IMR-90 (cell line): ENCODE measurements at regions not wholly inside any gene's neighbourhood (a gene's known extent, or its start where the extent isn't known, plus 50 kb on each side); places are given as distances from the start of the nearest gene placed in this dataset.

Experiments
- ATAC-seq: fragments of 200-7000 bp; cut with Tn5 transposase; 2 replicates; pipeline ENCODE4 v1.9.1; 2020; ENCODE audit warnings: low read depth, mild to moderate bottlenecking, moderate library complexity
- BruUV-seq: library from RNA; stranded (reverse); fragments of 400-500 nt; replicated peaks from 2 replicates; lab custom pipeline; 2021; lab: Mats Ljungman, UMichigan
- CTCF ChIA-PET: fragments of 300-600 bp; formaldehyde crosslinking; extraction: SDS; loops from one replicate; lab custom pipeline; 2021; ENCODE audit warnings: antibody characterized with exemption; lab: Yijun Ruan, JAX
- POLR2A ChIA-PET: fragments of 300-600 bp; sonication (Branson Sonifier 250); formaldehyde crosslinking; loops from one replicate; lab custom pipeline; 2022; ENCODE audit warnings: antibody characterized with exemption; ENCODE audit not compliant: unreplicated experiment; lab: Charles Lee
- DNase-seq: peaks from one replicate; pipeline ENCODE4 v3.0.0; 2013
- H2AFZ ChIP-seq: replicated peaks from 2 replicates; pipeline ENCODE3; 2013; ENCODE audit warnings: low read length, mild to moderate bottlenecking; ENCODE audit not compliant: poor library complexity
- H2AK5ac ChIP-seq: 2 replicates; pipeline ENCODE4 v1.6.1; 2013; ENCODE audit warnings: low read depth, low read length, inconsistent platforms
- H2AK9ac ChIP-seq: replicated peaks from 2 replicates; pipeline ENCODE3; 2013; ENCODE audit warnings: mild to moderate bottlenecking, low read depth, low read length, moderate library complexity; ENCODE audit not compliant: poor library complexity
- H2BK120ac ChIP-seq: 2 replicates; pipeline ENCODE4 v1.6.1; 2013; ENCODE audit warnings: low read depth, low read length, inconsistent platforms
- H2BK15ac ChIP-seq: 3 replicates; pipeline ENCODE4 v1.6.1; 2013; ENCODE audit warnings: low read depth, low read length, inconsistent platforms
- H2BK20ac ChIP-seq: 2 replicates; pipeline ENCODE4 v1.6.1; 2013; ENCODE audit warnings: low read depth, mild to moderate bottlenecking, inconsistent platforms, low read length, moderate library complexity
- H2BK5ac ChIP-seq: 2 replicates; pipeline ENCODE4 v1.6.1; 2013; ENCODE audit warnings: mild to moderate bottlenecking, low read depth, low read length, inconsistent platforms; ENCODE audit not compliant: poor library complexity, severe bottlenecking
- H3K14ac ChIP-seq: replicated peaks from 2 replicates; pipeline ENCODE4 v1.6.1; 2013; ENCODE audit warnings: low read depth, low read length, inconsistent platforms
- H3K18ac ChIP-seq: 2 replicates; pipeline ENCODE4 v1.6.1; 2013; ENCODE audit warnings: low read depth, low read length, control low read depth
- H3K23ac ChIP-seq: 2 replicates; pipeline ENCODE4 v1.6.1; 2013; ENCODE audit warnings: low read depth, low read length, inconsistent platforms
- H3K27ac ChIP-seq: 2 replicates; pipeline ENCODE4 v1.5.1; 2013; ENCODE audit warnings: mild to moderate bottlenecking, control low read depth, low read length; ENCODE audit not compliant: insufficient read depth
- H3K27me3 ChIP-seq: 2 replicates; pipeline ENCODE4 v1.6.1; 2013; ENCODE audit warnings: low read length; ENCODE audit not compliant: control insufficient read depth, insufficient read depth
- H3K36me3 ChIP-seq: 2 replicates; pipeline ENCODE4 v1.6.1; 2013; ENCODE audit warnings: low read length, mixed read lengths; ENCODE audit not compliant: control insufficient read depth, insufficient read depth
- H3K4ac ChIP-seq: 2 replicates; pipeline ENCODE4 v1.6.1; 2013; ENCODE audit warnings: low read depth, low read length, inconsistent platforms
- H3K4me1 ChIP-seq: 2 replicates; pipeline ENCODE4 v1.6.1; 2013; ENCODE audit warnings: low read length, mixed read lengths; ENCODE audit not compliant: control insufficient read depth, insufficient read depth
- H3K4me2 ChIP-seq: 2 replicates; pipeline ENCODE4 v1.6.1; 2013; ENCODE audit warnings: low read depth, mild to moderate bottlenecking, control low read depth, low read length, moderate library complexity
- H3K4me3 ChIP-seq: 2 replicates; pipeline ENCODE4 v1.5.1; 2013; ENCODE audit warnings: low read depth, mild to moderate bottlenecking, control low read depth, low read length, moderate library complexity; ENCODE audit not compliant: insufficient read depth
- H3K56ac ChIP-seq: 2 replicates; pipeline ENCODE4 v1.6.1; 2013; ENCODE audit warnings: low read length, inconsistent platforms; ENCODE audit not compliant: insufficient read depth; ENCODE audit errors: extremely low read depth
- H3K79me1 ChIP-seq, 2 experiments: 2 replicates each; pipeline ENCODE4 v1.6.1; 2013; ENCODE audit warnings: low read length in 2 of 2, inconsistent platforms in 1 of 2, low read depth in 1 of 2
- H3K9ac ChIP-seq: 2 replicates; pipeline ENCODE4 v1.6.1; 2013; ENCODE audit warnings: low read depth, low read length, control low read depth
- H3K9me1 ChIP-seq: 2 replicates; pipeline ENCODE4 v1.6.1; 2013; ENCODE audit warnings: low read length, inconsistent platforms; ENCODE audit not compliant: insufficient read depth
- H3K9me3 ChIP-seq: 2 replicates; pipeline ENCODE4 v1.6.1; 2013; ENCODE audit warnings: low read length; ENCODE audit not compliant: control insufficient read depth, insufficient read depth
- H4K20me1 ChIP-seq: 2 replicates; pipeline ENCODE4 v1.6.1; 2013; ENCODE audit warnings: low read length, inconsistent platforms; ENCODE audit not compliant: insufficient read depth
- H4K5ac ChIP-seq: 2 replicates; pipeline ENCODE4 v1.6.1; 2013; ENCODE audit warnings: mild to moderate bottlenecking, low read depth, low read length, control low read depth
- H4K8ac ChIP-seq, 2 experiments: 2 replicates each; pipeline ENCODE4 v1.6.1; 2013; ENCODE audit warnings: low read depth in 2 of 2, low read length in 2 of 2, control low read depth in 1 of 2, inconsistent platforms in 1 of 2
- H4K91ac ChIP-seq: 2 replicates; pipeline ENCODE4 v1.6.1; 2013; ENCODE audit warnings: low read depth, low read length, inconsistent platforms; ENCODE audit not compliant: insufficient read depth
- BHLHE40 ChIP-seq: fragments of 150-350 bp; IDR thresholded peaks from 2 replicates; pipeline ENCODE4 v1.6.1; 2016; ENCODE audit warnings: mild to moderate bottlenecking, low read depth, low read length
- CEBPB ChIP-seq: IDR thresholded peaks from 2 replicates; pipeline ENCODE4 v1.6.1; 2012; ENCODE audit warnings: low read depth, low read length, improper control_type of control experiment
- CHD1 ChIP-seq: IDR thresholded peaks from 2 replicates; pipeline ENCODE4 v1.6.1; 2012; ENCODE audit warnings: low read depth, low read length, improper control_type of control experiment
- CTCF ChIP-seq: conservative IDR thresholded peaks from 2 replicates; pipeline ENCODE4 v1.5.1; 2012; ENCODE audit warnings: mild to moderate bottlenecking, low read depth, low read length, improper control_type of control experiment
- ELK1 ChIP-seq: fragments of 150-350 bp; IDR thresholded peaks from 2 replicates; pipeline ENCODE4 v1.6.1; 2016; ENCODE audit warnings: low read depth, mild to moderate bottlenecking, low read length, moderate library complexity, borderline replicate concordance
- FOS ChIP-seq: fragments of 150-350 bp; IDR thresholded peaks from 2 replicates; pipeline ENCODE4 v1.6.1; 2016; ENCODE audit warnings: low read depth, low read length
- MAFK ChIP-seq: IDR thresholded peaks from 2 replicates; pipeline ENCODE4 v1.6.1; 2012; ENCODE audit warnings: low read depth, low read length, improper control_type of control experiment
- MAZ ChIP-seq: IDR thresholded peaks from 2 replicates; pipeline ENCODE4 v1.6.1; 2012; ENCODE audit warnings: low read depth, mild to moderate bottlenecking, low read length, improper control_type of control experiment, moderate library complexity, borderline replicate concordance
- MXI1 ChIP-seq: IDR thresholded peaks from 2 replicates; pipeline ENCODE4 v1.6.1; 2012; ENCODE audit warnings: low read depth, mild to moderate bottlenecking, low read length, moderate library complexity, borderline replicate concordance
- NFE2L2 ChIP-seq: fragments of 150-350 bp; IDR thresholded peaks from 2 replicates; pipeline ENCODE4 v1.6.1; 2016; ENCODE audit warnings: low read depth, mild to moderate bottlenecking, low read length
- POLR2A ChIP-seq: IDR thresholded peaks from 2 replicates; pipeline ENCODE4 v1.6.1; 2012; ENCODE audit warnings: mild to moderate bottlenecking, low read depth, low read length
- RAD21 ChIP-seq: IDR thresholded peaks from 2 replicates; pipeline ENCODE4 v1.6.1; 2012; ENCODE audit warnings: low read length, improper control_type of control experiment
- RCOR1 ChIP-seq: IDR thresholded peaks from 2 replicates; pipeline ENCODE4 v1.6.1; 2012; ENCODE audit warnings: mild to moderate bottlenecking, low read length, improper control_type of control experiment; ENCODE audit not compliant: insufficient replicate concordance
- RFX5 ChIP-seq: IDR thresholded peaks from 2 replicates; pipeline ENCODE4 v1.8.0; 2012; ENCODE audit warnings: low read depth, mild to moderate bottlenecking, low read length, moderate library complexity
- SMC3 ChIP-seq: fragments of 150-350 bp; IDR thresholded peaks from 2 replicates; pipeline ENCODE4 v1.6.1; 2016; ENCODE audit warnings: low read depth, mild to moderate bottlenecking, antibody characterized with exemption, low read length, moderate library complexity
- USF2 ChIP-seq: fragments of 150-350 bp; IDR thresholded peaks from 2 replicates; pipeline ENCODE4 v1.6.1; 2017; ENCODE audit warnings: mild to moderate bottlenecking, antibody characterized with exemption, low read length, low read depth
- WGBS, 2 experiments: methylation state at CpG; one replicate each; pipeline versions ENCODE4 v1.1.5 to v1.1.7; 2013; ENCODE audit warnings: missing lambda C conversion rate in 2 of 2; ENCODE audit not compliant: insufficient read length in 1 of 2; ENCODE audit errors: extremely low coverage in 2 of 2; 5-methylcytosine and 5-hydroxymethylcytosine counted together
- dilution Hi-C: fragments of 300-500 bp; cut with HindIII; formaldehyde crosslinking; loops from one replicate; pipeline ENCODE4 v1.14.3; 2018; ENCODE audit warnings: low sequenced_read_pairs; ENCODE audit not compliant: unreplicated experiment
- in situ Hi-C: fragments of 300-500 bp; cut with MboI; formaldehyde crosslinking; loops from 3 replicates; pipeline ENCODE4 v1.14.3; 2019; ENCODE audit warnings: low sequenced_read_pairs, inconsistent platforms, mixed read lengths
- intact Hi-C: fragments of 100-400 bp; cut with micrococcal nuclease; formaldehyde crosslinking; loops from 2 replicates; pipeline ENCODE4 v1.10.0; 2022

- Histone ChIP-seq H3K9me3 (peaks cover 68% of the 10 kb centered on the region), H2AFZ (no peak overlapping the region), H4K8ac (no peak overlapping the region), H3K9ac (no peak overlapping the region), H3K27ac (no peak overlapping the region), H2AK5ac (no peak overlapping the region), H4K5ac (no peak overlapping the region), H3K36me3 (no peaks in the 10 kb centered on the region), H3K9me1 (no peaks in the 10 kb centered on the region), H3K14ac (no peak overlapping the region), H3K4me1 (no peaks in the 10 kb centered on the region), H4K20me1 (no peaks in the 10 kb centered on the region), H3K4ac (no peak overlapping the region), H3K56ac (no peak overlapping the region), H2BK15ac (no peak overlapping the region), H2BK20ac (no peak overlapping the region), H3K23ac (no peak overlapping the region), H4K91ac (no peak overlapping the region), H2AK9ac (no peak overlapping the region), H3K18ac (no peak overlapping the region), H3K4me3 (no peak overlapping the region), H2BK120ac (no peak overlapping the region), H2BK5ac (no peak overlapping the region), H3K79me1 (no peaks in the 10 kb centered on the region), H3K27me3 (no peaks in the 10 kb centered on the region), H3K4me2 (no peak overlapping the region)
- WGBS, 2 experiments, result 0% methylated on average over 1 of the region's 2 CpGs; no CpG with 5 or more reads in 1 of the 2 experiments
- ATAC-seq, result no peak
- ChIA-PET POLR2A (no interaction called here), CTCF (no interaction called here)
- dilution Hi-C loops (no loop called here), in situ Hi-C loops (no loop called here), intact Hi-C loops (no loop called here)
- no peak for DNase-seq
- TF ChIP-seq POLR2A, result no peak
- TF ChIP-seq USF2, result no peak
- TF ChIP-seq MAZ, result no peak
- TF ChIP-seq SMC3, result no peak
- no peak for TF ChIP-seq MAFK
- no peak for TF ChIP-seq RCOR1
- TF ChIP-seq CTCF, result no peak
- TF ChIP-seq CEBPB, result no peak
- TF ChIP-seq FOS, result no peak
- TF ChIP-seq RFX5, result no peak
- TF ChIP-seq CHD1, result no peak
- TF ChIP-seq MXI1, result no peak
- no peak for TF ChIP-seq ELK1
- no peak for TF ChIP-seq BHLHE40
- TF ChIP-seq NFE2L2, result no peak
- TF ChIP-seq RAD21, result no peak
- BruUV-seq, result no TSS peak
These were observed 207.7 kb upstream of the SDK2 start for GRCh38 chr17:73851921-73852320.
